GM23338 (cell line): ENCODE measurements at regions not wholly inside any gene's neighbourhood (a gene's known extent, or its start where the extent isn't known, plus 50 kb on each side); places are given as distances from the start of the nearest gene placed in this dataset.
A peak's percentile ranks its signal among the peaks of the same experiment; 100 is the strongest.

Source experiments
- ATAC-seq: fragments of 200-7000 bp; cut with Tn5 transposase; 3 replicates; pipeline ENCODE4 v1.9.1; 2020
- DNase-seq: peaks from one replicate; pipeline ENCODE4 v3.0.0-alpha.2; 2015; ENCODE audit warnings: low spot score
- H2AFZ ChIP-seq: fragments of 200-600 bp; sonication (generic); 2 replicates; pipeline ENCODE4 v1.8.0; 2016; ENCODE audit warnings: antibody characterized with exemption, mild to moderate bottlenecking, moderate library complexity
- H3F3A ChIP-seq: fragments of 200-600 bp; sonication (generic); replicated peaks from 2 replicates; pipeline ENCODE4 v1.8.0; 2017; ENCODE audit warnings: antibody characterized with exemption, mixed run types, low read depth
- H3K27ac ChIP-seq: fragments of 200-600 bp; sonication (generic); 2 replicates; pipeline ENCODE4 v1.6.1; 2016; ENCODE audit warnings: low read depth
- H3K27me3 ChIP-seq: fragments of 200-600 bp; sonication (generic); 2 replicates; pipeline ENCODE4 v1.8.0; 2016; ENCODE audit warnings: mild to moderate bottlenecking, mixed run types, moderate library complexity; ENCODE audit not compliant: insufficient read depth
- H3K36me3 ChIP-seq: fragments of 200-600 bp; sonication (generic); 2 replicates; pipeline ENCODE4 v1.8.0; 2016; ENCODE audit warnings: mild to moderate bottlenecking; ENCODE audit not compliant: insufficient read depth
- H3K4me1 ChIP-seq: fragments of 200-600 bp; sonication (generic); 2 replicates; pipeline ENCODE4 v1.8.0; 2016; ENCODE audit warnings: mild to moderate bottlenecking, moderate library complexity; ENCODE audit not compliant: insufficient read depth
- H3K4me2 ChIP-seq: fragments of 200-600 bp; sonication (generic); 2 replicates; pipeline ENCODE4 v1.7.1; 2017; ENCODE audit warnings: mixed run types
- H3K4me3 ChIP-seq: fragments of 200-600 bp; sonication (generic); 2 replicates; pipeline ENCODE4 v1.6.1; 2016; ENCODE audit warnings: mixed run types
- H3K79me2 ChIP-seq: fragments of 200-600 bp; sonication (generic); replicated peaks from 2 replicates; pipeline ENCODE4 v1.8.0; 2017; ENCODE audit warnings: mild to moderate bottlenecking; ENCODE audit not compliant: insufficient read depth
- H3K9me2 ChIP-seq: fragments of 200-600 bp; sonication (generic); 2 replicates; pipeline ENCODE4 v1.8.0; 2017; ENCODE audit not compliant: insufficient read depth
- H4K20me1 ChIP-seq: fragments of 200-600 bp; sonication (generic); replicated peaks from 2 replicates; pipeline ENCODE4 v1.8.0; 2017; ENCODE audit warnings: mild to moderate bottlenecking; ENCODE audit not compliant: insufficient read depth
- H3K27ac Mint-ChIP-seq: 2 replicates; pipeline ENCODE4 v1.8.0; 2020; ENCODE audit warnings: inconsistent platforms, mild to moderate bottlenecking, moderate library complexity, mixed read lengths
- H3K27me3 Mint-ChIP-seq: 3 replicates; pipeline ENCODE4 v1.8.0; 2022; ENCODE audit warnings: low read depth, mild to moderate bottlenecking, moderate library complexity, mixed read lengths, inconsistent platforms; ENCODE audit not compliant: insufficient read depth, poor library complexity
- H3K36me3 Mint-ChIP-seq: 3 replicates; pipeline ENCODE4 v1.8.0; 2021; ENCODE audit warnings: low read depth, mild to moderate bottlenecking, inconsistent platforms, moderate library complexity, mixed read lengths
- H3K4me1 Mint-ChIP-seq: 3 replicates; pipeline ENCODE4 v1.8.0; 2020; ENCODE audit warnings: mild to moderate bottlenecking, inconsistent platforms, mixed read lengths
- H3K4me3 Mint-ChIP-seq: 3 replicates; pipeline ENCODE4 v1.8.0; 2021; ENCODE audit warnings: moderate library complexity, mild to moderate bottlenecking, inconsistent platforms, mixed read lengths
- H3K9me3 Mint-ChIP-seq: 3 replicates; pipeline ENCODE4 v1.8.0; 2020; ENCODE audit warnings: moderate library complexity, mild to moderate bottlenecking, inconsistent platforms, mixed read lengths
- CREB1 ChIP-seq: fragments of 250-450 bp; sonication (Bioruptor Pico); IDR thresholded peaks from 2 replicates; pipeline ENCODE4 v1.5.0; 2020; ENCODE audit warnings: low read depth, mild to moderate bottlenecking, moderate library complexity
- JUNB ChIP-seq: IDR thresholded peaks from one replicate; pipeline ENCODE4 v1.6.1; 2016; ENCODE audit warnings: antibody characterized with exemption; ENCODE audit not compliant: unreplicated experiment
- NANOG ChIP-seq: IDR thresholded peaks from 2 replicates; pipeline ENCODE4 v1.6.1; 2016; ENCODE audit warnings: antibody characterized with exemption, borderline replicate concordance
- STAT1 ChIP-seq: IDR thresholded peaks from one replicate; pipeline ENCODE4 v1.6.1; 2016; ENCODE audit warnings: antibody characterized with exemption; ENCODE audit not compliant: unreplicated experiment
- ZNF114 ChIP-seq: fragments of 250-450 bp; sonication (Bioruptor Pico); IDR thresholded peaks from 2 replicates; pipeline ENCODE4 v1.5.0; 2020; ENCODE audit warnings: mild to moderate bottlenecking, moderate library complexity
- ZNF331 ChIP-seq: fragments of 250-450 bp; sonication (Bioruptor Pico); IDR thresholded peaks from 2 replicates; pipeline ENCODE4 v1.5.0; 2020; ENCODE audit warnings: low read depth, mild to moderate bottlenecking, moderate library complexity
- TF ChIP-seq, protein P1 (sequence below): IDR thresholded peaks from 2 replicates; pipeline ENCODE4 v1.6.1; 2016; ENCODE audit warnings: antibody characterized with exemption
- TF ChIP-seq, protein P2 (sequence below), 2 experiments: fragments of 200-600 bp in 1 of 2; sonication (generic) in 1 of 2; conservative IDR thresholded peaks; 2 replicates each; pipeline versions ENCODE4 v1.5.1 to v1.6.1; 2016 to 2017; ENCODE audit warnings: antibody characterized with exemption in 2 of 2, low read depth in 2 of 2, mild to moderate bottlenecking in 2 of 2, moderate library complexity in 1 of 2
- TF ChIP-seq, protein P3 (sequence below): IDR thresholded peaks from one replicate; pipeline ENCODE4 v1.6.1; 2018; ENCODE audit warnings: antibody characterized with exemption; ENCODE audit not compliant: unreplicated experiment

DNA sequence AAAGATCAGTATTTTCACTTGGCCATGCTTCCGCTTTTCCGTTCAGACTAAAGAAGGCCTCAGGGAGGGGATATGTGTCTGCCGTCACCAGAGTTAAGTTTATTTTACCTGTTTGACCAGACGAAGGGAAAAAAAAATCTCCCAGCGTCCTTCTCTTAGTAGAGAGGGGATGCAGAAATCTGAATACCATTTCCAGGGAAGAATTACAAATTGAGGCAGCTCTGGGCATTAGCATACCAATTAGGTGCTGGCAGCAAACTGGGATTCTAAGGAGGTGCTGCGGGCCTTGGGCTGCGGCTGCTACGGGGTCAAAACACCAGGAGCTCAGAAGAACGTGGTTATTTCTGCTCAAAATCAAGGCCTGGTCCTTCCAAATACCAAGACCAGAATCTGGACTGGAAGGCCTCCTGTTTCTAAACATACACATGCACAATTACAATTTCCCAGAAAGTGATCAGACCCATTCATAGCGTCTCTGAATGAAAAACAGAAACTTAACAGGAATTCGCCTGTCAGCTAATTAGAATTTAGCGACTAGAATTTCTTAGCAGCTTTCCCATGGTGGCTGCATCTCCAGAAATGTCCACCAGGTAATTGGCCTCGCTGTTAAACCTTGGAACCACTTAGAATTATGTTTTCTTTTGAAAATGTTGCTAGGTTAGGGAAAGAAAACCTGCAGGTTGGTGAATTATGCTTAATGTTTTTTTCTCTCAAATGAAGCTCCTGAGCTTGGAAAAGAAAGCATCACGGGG, 617.0 kb downstream of the VRK1 start:
- no peaks in the 10 kb centered on the region for H3K9me3 Mint-ChIP-seq
- H3K4me3 ChIP-seq = peak overlapping the region; percentile 52
- H4K20me1 ChIP-seq = no peaks in the 10 kb centered on the region
- H3K36me3 Mint-ChIP-seq = no peaks in the 10 kb centered on the region
- ATAC-seq (peak; percentile 80), DNase-seq (peak; percentile 74)
- peaks cover 61% of the 10 kb centered on the region for H3K4me1 ChIP-seq
- H3K4me2 ChIP-seq = peak overlapping the region; percentile 80
- no peaks in the 10 kb centered on the region for H3K27me3 Mint-ChIP-seq
- H3K27me3 ChIP-seq = peaks cover 18% of the 10 kb centered on the region; the same call in 1 of the 2 replicates
- TF ChIP-seq, protein P1, sequence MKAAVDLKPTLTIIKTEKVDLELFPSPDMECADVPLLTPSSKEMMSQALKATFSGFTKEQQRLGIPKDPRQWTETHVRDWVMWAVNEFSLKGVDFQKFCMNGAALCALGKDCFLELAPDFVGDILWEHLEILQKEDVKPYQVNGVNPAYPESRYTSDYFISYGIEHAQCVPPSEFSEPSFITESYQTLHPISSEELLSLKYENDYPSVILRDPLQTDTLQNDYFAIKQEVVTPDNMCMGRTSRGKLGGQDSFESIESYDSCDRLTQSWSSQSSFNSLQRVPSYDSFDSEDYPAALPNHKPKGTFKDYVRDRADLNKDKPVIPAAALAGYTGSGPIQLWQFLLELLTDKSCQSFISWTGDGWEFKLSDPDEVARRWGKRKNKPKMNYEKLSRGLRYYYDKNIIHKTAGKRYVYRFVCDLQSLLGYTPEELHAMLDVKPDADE = no peak
- TF ChIP-seq, protein P2, sequence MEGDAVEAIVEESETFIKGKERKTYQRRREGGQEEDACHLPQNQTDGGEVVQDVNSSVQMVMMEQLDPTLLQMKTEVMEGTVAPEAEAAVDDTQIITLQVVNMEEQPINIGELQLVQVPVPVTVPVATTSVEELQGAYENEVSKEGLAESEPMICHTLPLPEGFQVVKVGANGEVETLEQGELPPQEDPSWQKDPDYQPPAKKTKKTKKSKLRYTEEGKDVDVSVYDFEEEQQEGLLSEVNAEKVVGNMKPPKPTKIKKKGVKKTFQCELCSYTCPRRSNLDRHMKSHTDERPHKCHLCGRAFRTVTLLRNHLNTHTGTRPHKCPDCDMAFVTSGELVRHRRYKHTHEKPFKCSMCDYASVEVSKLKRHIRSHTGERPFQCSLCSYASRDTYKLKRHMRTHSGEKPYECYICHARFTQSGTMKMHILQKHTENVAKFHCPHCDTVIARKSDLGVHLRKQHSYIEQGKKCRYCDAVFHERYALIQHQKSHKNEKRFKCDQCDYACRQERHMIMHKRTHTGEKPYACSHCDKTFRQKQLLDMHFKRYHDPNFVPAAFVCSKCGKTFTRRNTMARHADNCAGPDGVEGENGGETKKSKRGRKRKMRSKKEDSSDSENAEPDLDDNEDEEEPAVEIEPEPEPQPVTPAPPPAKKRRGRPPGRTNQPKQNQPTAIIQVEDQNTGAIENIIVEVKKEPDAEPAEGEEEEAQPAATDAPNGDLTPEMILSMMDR (conservative IDR thresholded peaks at IDR 0.05; ENCODE audit: low read depth in 2 of 2) = peak in 1 of 2 experiments; percentile 49; a peak in 2 of 4 replicates
- no peaks in the 10 kb centered on the region for H3K9me2 ChIP-seq
- no peaks in the 10 kb centered on the region for H3K36me3 ChIP-seq
- H3K79me2 ChIP-seq = no peaks in the 10 kb centered on the region
- peaks cover 39% of the 10 kb centered on the region for H3K4me1 Mint-ChIP-seq
- H3K27ac Mint-ChIP-seq = no peak overlapping the region; the same call in none of the 2 replicates
- peak overlapping the region; percentile 75; the same call in 1 of the 2 replicates for H2AFZ ChIP-seq
- H3K4me3 Mint-ChIP-seq = no peak overlapping the region
- peak overlapping the region; percentile 91 for H3K27ac ChIP-seq
- H3F3A ChIP-seq = peaks cover 13% of the 10 kb centered on the region; the same call in 1 of the 2 replicates

DNA sequence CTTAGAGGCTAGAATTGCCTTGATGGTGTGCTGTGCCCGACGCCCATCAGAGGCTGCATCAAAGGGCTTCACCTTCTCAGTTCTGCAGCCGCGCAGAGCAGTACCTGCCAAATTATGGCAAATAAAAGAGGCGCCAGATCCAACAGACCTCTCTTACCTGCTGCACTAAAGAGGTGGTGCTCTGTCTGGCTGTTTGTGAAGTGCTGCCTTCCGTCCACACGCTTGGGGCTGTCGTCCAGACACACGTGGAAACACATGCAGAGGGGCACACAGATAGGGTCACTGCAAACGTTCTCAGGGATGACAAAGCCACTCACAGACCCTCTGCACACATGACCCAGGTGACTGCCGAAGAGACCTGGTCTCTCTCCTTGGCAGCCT, 617.5 kb downstream of the VRK1 start:
- no peaks in the 10 kb centered on the region for H3K9me3 Mint-ChIP-seq
- Histone ChIP-seq H3F3A (peaks cover 13% of the 10 kb centered on the region; the same call in 1 of the 2 replicates), H3K27ac (peak overlapping the region; percentile 91; the same call in 1 of the 2 replicates), H3K27me3 (peaks cover 18% of the 10 kb centered on the region; the same call in 1 of the 2 replicates), H2AFZ (peak overlapping the region; percentile 75; the same call in 1 of the 2 replicates), H3K9me2 (no peaks in the 10 kb centered on the region), H4K20me1 (no peaks in the 10 kb centered on the region), H3K4me1 (peaks cover 61% of the 10 kb centered on the region), H3K79me2 (no peaks in the 10 kb centered on the region), H3K36me3 (no peaks in the 10 kb centered on the region), H3K4me2 (peak overlapping the region; percentile 80), H3K4me3 (peak overlapping the region; percentile 52; the same call in 1 of the 2 replicates)
- H3K4me1 Mint-ChIP-seq = peaks cover 38% of the 10 kb centered on the region
- no peaks in the 10 kb centered on the region for H3K36me3 Mint-ChIP-seq
- peak overlapping the region; percentile 37; the same call in 1 of the 2 replicates for H3K27ac Mint-ChIP-seq
- peaks cover 2% of the 10 kb centered on the region for H3K27me3 Mint-ChIP-seq
- ATAC-seq = peak; percentile 24
- no peak overlapping the region; the same call in 2 of the 3 replicates for H3K4me3 Mint-ChIP-seq
- TF ChIP-seq ZNF331 (CRISPR knock-in tag) = no peak
- peak; percentile 28 for DNase-seq

DNA sequence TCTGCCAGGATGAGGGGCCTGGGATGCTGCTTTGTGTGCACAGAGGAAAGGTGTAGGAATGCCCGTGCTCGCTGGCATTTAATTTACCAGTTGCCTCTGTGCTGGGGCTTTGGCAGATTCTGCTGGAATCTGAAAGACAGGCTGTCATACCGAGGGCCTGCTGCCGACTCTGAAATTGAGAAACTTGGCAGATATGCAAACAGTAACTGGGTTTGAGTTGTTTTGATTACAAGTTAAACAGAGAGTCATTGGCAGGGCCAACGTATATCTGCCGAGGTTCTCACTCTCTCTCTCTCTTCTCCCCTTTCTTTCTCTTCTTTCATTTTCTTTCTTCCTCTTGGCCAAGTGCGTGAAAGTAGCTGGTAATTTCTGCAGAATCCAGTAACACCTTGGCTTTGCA, 618.7 kb downstream of the VRK1 start:
- Histone ChIP-seq H3K4me3 (no peak overlapping the region), H3K9me2 (no peaks in the 10 kb centered on the region), H3K36me3 (no peaks in the 10 kb centered on the region), H3K79me2 (no peaks in the 10 kb centered on the region), H3F3A (peaks cover 13% of the 10 kb centered on the region; the same call in 1 of the 2 replicates), H4K20me1 (no peaks in the 10 kb centered on the region), H3K4me2 (peak overlapping the region; percentile 80), H2AFZ (peak overlapping the region; percentile 77; the same call in 1 of the 2 replicates), H3K4me1 (peaks cover 56% of the 10 kb centered on the region), H3K27me3 (peaks cover 10% of the 10 kb centered on the region; the same call in 1 of the 2 replicates), H3K27ac (no peak overlapping the region)
- Mint-ChIP-seq H3K4me1 (peaks cover 41% of the 10 kb centered on the region), H3K4me3 (no peak overlapping the region), H3K27ac (no peak overlapping the region), H3K36me3 (no peaks in the 10 kb centered on the region), H3K27me3 (peaks cover 2% of the 10 kb centered on the region), H3K9me3 (no peaks in the 10 kb centered on the region)
- DNase-seq (no peak), ATAC-seq (no peak)
- TF ChIP-seq CREB1 (no peak), JUNB (no peak), ZNF114 (CRISPR knock-in tag) (no peak), ZNF331 (CRISPR knock-in tag) (no peak), STAT1 (no peak), NANOG (no peak)
- TF ChIP-seq, protein P3, sequence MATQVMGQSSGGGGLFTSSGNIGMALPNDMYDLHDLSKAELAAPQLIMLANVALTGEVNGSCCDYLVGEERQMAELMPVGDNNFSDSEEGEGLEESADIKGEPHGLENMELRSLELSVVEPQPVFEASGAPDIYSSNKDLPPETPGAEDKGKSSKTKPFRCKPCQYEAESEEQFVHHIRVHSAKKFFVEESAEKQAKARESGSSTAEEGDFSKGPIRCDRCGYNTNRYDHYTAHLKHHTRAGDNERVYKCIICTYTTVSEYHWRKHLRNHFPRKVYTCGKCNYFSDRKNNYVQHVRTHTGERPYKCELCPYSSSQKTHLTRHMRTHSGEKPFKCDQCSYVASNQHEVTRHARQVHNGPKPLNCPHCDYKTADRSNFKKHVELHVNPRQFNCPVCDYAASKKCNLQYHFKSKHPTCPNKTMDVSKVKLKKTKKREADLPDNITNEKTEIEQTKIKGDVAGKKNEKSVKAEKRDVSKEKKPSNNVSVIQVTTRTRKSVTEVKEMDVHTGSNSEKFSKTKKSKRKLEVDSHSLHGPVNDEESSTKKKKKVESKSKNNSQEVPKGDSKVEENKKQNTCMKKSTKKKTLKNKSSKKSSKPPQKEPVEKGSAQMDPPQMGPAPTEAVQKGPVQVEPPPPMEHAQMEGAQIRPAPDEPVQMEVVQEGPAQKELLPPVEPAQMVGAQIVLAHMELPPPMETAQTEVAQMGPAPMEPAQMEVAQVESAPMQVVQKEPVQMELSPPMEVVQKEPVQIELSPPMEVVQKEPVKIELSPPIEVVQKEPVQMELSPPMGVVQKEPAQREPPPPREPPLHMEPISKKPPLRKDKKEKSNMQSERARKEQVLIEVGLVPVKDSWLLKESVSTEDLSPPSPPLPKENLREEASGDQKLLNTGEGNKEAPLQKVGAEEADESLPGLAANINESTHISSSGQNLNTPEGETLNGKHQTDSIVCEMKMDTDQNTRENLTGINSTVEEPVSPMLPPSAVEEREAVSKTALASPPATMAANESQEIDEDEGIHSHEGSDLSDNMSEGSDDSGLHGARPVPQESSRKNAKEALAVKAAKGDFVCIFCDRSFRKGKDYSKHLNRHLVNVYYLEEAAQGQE = no peak
- TF ChIP-seq, protein P2 (conservative IDR thresholded peaks at IDR 0.05; ENCODE audit: low read depth in 2 of 2) = no peak
